SKM-1 treated with dmso at 0.1 percent for 144 hours (cell line): ENCODE measurements at regions not wholly inside any gene's neighbourhood (a gene's known extent, or its start where the extent isn't known, plus 50 kb on each side); places are given as distances from the start of the nearest gene placed in this dataset.
"Not testable (repeated sequence)": the region's sequence is repeated elsewhere in the genome, so short reads cannot be mapped to it uniquely, and the experiment has no call there.

Experiments used
- DNase-seq: peaks from one replicate; lab custom pipeline; 2025; ENCODE audit not compliant: unreplicated experiment; lab: John Stamatoyannopoulos, UW

DNA sequence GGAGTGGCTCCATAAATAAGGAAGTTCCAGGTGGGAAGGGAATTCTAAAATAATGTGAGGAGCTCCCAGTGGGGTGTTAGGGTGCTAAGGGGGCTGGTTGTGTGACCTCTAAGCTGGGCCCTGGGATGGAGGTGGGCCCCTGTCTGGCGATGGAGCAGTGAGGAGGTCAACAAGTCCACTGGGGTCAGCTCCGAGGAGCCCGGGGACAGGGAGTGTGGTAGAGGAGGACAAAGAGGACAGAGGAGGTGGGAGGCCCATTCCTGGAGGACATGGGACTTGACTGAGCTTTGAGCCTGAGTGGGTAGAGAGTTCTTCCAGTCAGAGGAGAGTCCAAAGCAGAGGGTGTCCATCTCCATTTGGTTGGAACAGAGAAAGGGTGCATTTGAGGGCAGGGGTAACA is 390.2 kb downstream of the TSHZ3 start:
- no peak for DNase-seq

DNA sequence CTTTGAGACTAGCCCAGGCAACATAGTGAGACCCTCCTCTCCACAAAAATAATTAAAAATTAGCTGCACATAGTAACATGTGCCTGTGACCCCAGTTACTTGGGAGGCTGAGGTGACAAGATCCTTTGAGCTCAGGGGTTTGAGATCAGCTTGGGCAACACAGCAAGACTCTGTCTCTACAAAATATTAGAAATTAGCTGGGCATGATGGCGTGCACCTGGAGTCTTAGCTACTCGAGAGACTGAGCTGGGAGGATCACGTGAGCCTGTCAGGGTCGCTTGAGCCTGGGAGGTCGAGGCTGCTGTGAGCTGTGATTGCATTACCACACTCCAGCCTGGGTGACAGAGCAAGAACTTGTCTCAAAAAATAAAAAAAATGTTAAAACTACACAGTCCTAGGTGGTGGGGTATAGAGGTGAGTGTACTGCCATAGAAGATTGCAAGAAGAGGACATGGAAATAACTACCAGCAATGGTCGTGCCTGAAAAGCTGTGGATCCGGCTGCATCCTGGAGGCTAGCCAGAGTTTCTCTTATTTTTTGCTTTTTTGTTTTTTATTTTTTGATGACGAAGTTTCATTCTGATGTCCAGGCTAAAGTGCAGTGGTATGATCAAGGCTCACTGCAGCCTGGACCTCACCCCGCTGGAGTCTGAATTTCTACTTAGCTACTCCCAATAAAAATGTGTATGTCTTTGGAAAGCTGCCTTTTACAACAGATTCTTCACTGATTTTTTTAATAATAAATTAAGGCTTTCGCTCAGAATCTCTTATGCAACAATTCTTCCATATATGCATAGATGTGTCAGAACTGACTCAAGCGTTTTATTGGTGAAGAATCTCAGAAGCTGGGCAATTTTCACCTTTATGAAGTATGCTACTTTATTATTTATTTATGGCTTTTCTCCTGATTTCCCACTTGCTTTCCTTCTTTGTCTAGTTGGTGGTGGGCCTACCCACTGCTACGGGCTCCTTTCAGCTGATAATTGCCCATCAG is 393.8 kb downstream of the TSHZ3 start:
- no peak for DNase-seq

DNA sequence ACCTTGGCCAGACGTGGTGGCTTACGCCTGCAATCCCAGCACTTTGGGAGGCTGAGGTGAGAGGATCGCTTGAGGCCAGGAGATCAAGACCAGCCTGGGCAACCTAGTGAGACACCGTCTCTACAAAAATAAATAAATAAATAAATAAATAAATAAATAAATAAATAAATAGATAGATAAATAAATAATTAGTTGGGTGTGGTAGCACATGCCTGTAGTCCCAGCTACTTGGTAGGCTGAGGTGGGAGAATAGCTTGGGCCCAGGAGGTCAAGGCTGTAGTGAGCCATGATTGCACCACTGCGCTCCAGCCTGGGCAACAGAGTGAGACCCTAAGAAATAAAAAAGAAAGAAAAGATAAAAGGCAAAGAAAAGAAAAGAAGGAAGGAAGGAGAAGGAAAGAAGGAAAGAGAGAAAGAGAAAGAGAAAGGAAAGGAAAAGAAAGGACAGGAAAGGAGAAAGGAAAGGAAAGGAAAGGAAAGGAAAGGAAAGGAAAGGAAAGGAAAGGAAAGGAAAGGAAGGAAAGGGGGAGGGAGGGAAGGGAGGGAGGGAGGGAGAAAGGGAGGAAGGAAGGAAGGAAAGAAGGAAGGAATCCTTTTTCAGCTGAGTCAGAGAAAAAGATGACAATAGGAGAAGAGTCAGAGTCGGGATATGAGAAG is 404.8 kb downstream of the TSHZ3 start:
- not testable (repeated sequence) for DNase-seq

DNA sequence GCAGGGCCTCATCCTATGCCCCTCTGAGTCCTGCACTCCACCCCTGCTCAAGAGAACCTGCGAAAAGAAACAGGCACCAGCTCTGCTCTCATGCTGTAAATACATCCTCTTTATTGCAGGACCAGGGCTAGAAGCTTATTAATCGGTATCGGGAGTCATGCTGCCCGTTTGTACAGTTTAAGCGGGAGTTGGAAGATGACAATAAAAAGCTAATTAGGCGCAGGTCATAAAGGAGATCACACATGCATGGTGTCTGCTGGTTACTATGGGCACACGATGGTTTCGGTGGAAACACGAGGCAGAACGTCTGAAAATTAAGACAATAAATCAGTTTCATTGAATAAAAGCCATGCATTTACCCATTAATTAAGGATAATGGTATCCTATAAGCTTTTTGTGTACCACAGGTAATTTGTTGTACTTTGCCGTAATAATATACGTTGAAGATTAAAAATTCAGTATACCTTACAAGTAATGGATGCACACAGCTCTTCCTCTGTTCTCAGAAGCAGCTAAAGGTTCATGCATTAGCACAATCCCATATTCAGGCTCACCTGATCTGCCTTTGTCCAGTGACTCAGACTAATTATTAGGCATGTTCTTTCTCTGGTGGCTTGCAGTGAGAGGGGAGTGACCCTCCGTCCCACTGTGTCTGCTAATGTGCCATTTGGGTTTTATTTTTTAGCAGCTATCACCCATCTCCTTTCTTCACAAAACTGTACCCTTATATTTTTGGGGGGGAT is 406.0 kb downstream of the TSHZ3 start:
- DNase-seq, result no peak

DNA sequence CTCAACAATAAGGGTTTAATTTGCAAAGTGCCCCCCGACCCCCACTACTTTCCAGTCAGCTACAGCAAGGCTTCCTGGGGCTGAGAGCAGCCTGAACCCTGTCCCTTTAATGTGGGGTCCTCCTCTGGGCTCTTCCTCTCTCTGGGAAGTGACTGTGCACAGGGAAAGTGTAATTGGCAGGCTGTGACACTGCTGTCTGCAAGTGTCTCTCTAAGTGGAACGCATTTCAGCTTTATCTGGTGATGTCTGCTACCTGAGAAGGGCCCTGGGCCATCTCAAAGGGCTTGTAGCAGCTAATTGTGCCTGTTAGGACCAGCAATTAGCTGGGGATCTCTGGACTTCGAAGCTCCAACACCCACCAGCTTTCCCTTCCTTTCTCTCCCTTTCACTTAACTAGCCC is 406.6 kb downstream of the TSHZ3 start:
- DNase-seq, result no peak

DNA sequence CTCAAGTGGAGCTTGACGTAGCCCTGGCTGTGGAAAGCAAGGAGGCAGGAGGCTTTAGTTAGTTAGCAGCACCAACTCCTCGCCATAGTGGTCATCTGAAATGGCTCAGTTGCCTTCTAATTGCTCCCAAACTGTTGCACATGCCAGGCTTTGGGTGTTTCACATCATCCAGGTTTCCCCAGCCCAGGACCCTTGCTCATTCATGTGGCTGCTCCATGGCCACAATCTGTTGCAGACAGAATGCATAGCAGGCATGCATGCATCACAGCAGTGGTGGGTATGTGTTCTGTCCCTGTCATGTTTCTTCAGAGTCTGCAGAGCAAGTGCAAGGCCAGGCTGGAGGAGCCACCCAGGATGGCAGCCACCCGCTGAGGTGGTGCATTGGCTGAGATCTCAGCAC is 407.6 kb downstream of the TSHZ3 start:
- no peak for DNase-seq

DNA sequence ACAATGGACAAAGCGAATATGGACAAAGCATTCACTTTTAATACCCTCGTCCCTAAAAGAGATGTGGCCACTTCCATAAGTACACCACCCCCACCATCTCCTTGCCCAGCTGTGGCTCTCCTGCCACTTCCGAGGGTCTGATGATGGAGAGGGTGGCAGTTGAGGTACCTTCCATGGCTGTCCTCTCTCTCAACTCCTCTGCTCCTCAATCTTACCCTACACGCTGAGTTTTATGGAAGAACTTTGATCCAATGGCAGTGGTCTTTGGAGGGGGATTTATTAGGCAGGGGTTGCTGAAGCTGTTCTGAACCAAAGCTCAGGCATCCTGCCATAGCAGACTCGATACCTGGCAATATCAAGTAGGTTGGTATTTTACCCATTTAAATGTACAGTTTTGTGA is 413.0 kb downstream of the TSHZ3 start:
- DNase-seq, result no peak

DNA sequence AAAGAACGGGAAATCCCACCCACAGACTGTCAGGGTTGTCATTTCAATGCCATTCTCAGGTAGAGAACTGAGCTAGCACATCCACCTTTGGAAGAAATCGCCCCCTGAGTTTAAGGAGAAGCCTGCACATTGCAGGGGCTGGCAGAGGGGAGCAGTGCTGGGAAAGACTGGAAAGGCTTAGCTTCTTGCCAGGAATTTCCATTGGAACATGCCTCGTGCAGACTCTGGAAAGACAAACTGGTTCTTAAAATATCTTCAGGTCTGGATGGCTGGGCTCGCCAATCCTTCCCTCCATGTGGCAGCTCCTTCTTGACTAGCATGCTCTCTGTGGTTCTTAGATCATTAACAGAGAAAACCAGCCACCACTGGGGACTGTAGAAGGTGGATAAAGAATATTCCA is 414.1 kb downstream of the TSHZ3 start:
- DNase-seq, result no peak

DNA sequence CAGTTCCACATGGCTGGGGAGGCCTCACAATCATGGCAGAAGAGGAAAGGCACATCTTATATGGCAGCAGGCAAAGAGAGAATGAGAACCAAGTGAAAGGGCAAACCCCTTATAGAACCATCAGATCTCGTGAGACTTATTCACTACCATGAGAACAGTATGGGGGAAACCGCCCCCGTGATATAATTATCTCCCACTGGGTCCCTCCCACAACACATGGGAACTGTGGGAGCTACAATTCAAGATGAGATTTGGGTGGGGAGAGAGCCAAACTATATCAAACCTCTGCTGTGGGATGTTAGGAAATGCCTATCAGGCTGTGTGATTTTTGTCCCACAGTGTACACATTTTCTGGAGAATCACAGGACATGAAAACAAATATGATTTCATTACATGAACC is 415.8 kb downstream of the TSHZ3 start:
- DNase-seq, result not testable (repeated sequence)

DNA sequence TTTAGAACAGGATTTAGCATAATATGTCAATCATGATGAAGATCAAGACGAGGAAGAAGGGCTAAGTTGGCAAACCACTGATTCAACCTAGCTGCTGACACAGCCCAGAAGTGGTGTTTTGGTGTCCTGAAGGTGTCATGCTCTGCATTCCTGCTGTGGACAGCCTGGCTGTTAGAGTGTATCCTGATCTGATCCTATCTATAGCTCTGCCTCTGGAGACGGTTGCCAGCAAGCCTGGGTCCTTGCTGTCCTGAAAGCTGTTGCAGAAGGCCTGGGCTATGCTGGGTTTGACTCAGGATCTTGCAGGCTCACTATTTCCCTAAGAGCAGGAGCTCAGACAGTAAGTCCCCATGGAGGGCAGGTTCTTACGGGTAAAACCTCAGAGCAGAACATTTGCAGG is 416.4 kb downstream of the TSHZ3 start:
- no peak for DNase-seq

DNA sequence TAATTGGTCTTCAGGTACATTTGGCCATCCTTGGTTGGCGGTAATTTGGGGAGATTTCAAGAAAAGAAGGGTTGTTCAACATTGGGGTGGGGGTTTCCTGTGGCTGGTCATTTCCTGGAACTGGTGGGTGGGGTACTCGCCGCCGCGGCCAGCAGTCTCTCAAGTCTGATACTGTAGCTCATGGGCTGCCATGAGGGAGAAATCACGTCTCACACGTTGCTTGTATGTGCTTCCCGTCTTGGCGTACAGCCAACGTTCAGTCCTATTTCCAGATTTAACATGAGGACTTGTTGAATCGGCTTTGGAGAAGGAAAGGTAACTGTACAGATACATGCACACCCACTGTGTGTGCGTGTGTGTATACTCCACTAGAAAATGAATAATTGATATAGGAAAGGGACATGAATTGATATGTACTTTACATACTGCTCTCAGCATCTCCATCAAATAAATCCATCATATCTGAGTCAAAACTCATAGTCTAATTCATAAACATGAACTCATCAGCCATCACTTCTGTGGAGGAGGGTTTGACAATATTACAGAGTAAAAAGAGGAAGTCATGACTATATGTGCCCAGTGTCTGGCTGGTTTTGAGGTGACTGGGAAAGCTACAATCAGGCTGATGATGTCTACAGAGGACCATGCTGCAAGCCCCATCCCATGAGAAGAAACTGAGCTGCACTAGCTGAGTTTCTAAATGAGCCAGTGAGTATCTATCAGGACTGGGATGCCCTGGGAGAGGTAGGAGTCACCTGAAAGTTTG is 418.1 kb downstream of the TSHZ3 start:
- no peak for DNase-seq

DNA sequence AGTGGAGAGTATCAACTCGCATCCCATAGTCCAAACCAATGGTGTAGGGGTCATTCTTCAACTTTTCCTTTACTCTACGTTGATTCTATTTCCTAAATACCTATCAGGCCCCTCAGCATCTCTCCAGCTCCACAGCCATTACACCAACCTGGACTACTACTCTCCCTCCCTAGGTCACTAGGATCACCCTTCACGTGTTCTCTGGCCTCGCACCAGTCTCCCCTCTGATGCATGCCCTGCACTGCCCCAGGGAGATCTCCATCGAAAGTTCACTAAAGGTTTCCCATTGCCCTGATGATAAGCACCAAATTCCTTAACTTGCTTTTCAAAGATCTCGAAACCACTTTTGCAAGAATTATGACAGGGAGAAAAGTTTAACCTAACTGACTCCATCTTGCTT is 421.5 kb downstream of the TSHZ3 start:
- no peak for DNase-seq

DNA sequence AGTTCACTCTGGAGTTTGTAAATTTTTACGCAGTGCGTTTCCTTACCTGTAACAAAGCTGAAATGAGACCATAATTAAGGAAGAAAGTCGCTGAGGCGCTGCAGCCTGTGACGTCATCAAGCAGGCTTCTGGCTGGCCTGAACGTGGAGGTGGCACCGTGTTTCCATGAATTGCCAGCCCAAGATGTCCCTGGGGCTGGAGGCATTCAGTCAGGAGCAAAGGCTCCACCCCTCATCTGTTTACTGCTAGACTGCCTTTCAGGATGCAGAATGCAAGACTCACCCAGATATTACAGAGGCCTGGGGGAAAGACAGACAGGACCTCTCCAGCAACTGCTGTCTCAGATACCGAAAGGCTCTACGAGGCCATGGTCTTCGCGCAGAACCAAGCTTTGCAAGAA is 424.6 kb downstream of the TSHZ3 start:
- DNase-seq, result no peak

DNA sequence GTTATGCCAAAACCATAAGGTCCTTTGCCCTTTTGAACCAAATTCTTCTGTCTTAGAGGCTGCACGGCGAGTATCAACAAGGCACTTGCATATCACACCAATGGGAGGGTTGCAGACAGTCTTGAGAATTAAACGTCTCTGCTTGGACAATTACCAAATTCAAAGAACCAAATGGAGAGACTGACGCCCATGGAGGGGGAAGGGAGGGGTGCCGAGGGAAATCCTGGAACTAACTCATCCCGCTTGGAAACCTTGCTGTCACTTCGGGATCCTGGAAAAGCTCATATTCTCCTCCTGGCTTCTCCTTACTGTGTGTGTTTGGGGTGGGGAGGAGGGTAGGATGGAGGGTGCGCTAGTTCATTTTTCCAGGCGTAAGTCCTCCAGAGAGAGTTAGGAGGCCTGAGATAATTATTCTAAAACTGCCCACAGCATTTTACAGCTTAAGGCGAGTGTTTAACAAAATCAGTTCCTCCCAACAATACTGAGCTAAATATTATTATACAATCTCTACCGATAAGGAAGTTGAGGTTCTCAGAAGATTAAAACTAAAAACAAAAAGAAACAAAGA is 425.1 kb downstream of the TSHZ3 start:
- no peak for DNase-seq

DNA sequence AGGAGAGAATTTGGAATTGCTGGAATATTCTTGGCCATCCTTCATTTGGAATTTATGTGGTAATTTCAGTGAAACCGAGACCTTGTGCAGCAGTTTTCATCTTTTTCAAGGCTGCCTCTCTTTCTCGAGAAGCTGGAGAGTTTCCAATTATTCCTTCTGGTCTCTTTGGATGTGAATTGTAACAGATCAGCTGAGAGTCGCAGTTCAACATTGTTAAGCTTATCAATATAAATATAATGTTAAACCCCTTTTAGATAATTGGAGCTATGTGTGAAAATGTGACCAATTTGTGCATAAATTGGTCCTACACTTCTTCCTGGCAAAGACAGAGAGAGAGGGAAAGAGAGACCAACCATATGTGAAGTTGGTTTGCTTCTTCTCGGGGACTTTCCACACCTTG is 425.6 kb downstream of the TSHZ3 start:
- no peak for DNase-seq

DNA sequence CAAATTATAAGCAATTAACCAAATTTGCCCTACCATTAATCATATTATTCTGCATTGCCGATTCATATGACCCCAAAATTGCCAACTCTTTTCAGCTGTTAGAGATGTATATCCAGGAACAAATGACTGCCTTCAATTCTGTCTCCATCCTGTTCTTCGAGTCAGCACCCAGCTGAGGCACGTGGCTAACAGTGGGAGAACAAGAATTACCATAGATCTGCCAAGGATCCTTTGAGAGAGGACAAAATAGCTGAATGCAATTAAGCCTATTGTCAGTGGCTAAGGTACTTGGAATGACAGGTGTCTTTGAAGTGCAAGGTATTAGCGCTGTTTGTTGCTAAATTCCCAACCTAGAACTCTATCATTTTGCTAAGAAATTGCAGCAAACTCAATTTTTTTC is 426.1 kb downstream of the TSHZ3 start:
- DNase-seq, result no peak

DNA sequence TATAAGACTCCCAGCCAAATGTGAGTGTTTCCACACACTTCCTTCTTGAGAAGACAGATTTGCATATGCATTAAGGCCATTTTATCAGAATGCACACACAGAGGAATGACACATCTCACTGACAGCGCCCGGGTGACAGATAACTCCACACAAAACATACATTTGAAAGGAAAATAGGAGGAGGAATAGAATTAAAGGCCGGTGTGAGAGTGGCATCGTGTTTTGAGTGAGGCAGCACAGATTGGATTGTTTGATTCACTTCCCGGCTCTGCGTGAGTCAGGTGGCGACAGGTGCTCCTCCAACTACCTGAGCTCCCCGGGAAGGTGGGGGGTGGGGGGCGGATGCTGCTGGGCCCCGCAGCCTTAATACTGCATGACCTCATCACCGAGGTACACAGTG is 429.0 kb downstream of the TSHZ3 start:
- no peak for DNase-seq

DNA sequence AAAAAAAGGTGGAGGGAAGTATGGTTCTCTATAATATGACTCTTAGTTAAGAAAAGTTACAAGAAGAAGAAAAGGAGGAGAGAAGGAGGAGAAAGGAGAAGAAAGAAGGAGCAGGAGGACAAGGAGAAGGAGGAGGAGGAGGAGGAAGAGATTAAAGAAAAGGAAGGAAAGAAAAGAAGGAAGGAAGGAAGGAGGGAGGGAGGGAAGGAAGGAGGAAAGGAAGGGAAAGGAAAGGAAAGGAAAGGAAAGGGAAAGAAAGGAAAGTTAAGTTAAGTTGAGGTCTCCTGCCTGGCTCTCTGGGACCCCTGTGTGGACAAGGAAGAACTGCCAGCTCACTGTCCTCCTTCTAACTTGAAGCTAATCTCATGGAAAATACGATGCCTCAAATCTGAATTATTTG is 429.5 kb downstream of the TSHZ3 start:
- no peak for DNase-seq

DNA sequence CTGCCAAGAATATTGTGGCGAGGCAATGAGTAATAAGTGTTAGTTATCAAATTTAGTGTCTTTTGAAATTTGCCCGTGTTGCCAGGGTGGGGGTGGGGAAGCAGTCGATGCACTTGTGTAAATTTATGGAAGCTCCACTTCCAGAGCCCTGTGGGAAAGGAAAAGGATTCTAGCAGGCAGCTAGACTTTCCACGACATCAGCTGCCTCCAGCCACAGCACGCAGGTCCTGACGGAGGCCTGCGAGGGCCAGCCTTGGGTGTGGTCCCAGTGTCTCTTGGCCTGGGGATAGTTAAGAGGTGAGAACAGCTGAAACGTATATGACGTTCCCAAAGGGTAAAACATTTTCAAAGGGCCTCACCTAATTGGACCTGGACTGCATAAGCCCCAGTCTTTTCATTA is 433.0 kb downstream of the TSHZ3 start:
- DNase-seq, result no peak

DNA sequence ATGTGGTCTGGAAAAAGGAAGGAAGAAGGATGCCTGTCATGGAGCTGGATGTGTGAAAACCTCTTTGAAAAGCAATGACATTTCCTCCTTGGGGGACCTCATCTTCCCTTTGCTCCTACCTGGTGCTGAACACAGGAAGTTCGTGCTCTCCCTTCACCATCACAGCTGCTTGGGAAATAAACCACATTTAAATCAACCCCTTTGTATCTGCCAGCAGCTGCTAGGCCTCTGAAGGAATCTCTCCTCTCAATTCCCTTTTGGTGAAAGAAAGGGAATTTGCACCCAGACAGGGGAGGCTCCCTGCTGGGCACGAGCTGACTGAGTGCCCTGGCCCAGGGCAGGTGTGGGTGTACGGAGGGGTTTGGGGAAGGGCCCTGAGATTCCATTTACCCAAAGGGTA is 437.7 kb downstream of the TSHZ3 start:
- no peak for DNase-seq
